ENCODE measurements at regions not wholly inside any gene's neighbourhood (a gene's known extent, or its start where the extent isn't known, plus 50 kb on each side); places are given as distances from the start of the nearest gene placed in this dataset.

GRCh38 chr1:34671887-34672286 lies 83.0 kb upstream of the GJB5 start:
- DNase-seq: no peak

GRCh38 chr1:34681480-34682451 lies 73.1 kb upstream of the GJB5 start:
- DNase-seq: peak; percentile 17

GRCh38 chr1:34682452-34683223 lies 72.2 kb upstream of the GJB5 start:
- no peak for DNase-seq

GRCh38 chr1:34683616-34684015 lies 71.2 kb upstream of the GJB5 start:
- no peak for DNase-seq

GRCh38 chr1:34684266-34684665 lies 70.6 kb upstream of the GJB5 start:
- DNase-seq: no peak

GRCh38 chr1:34685225-34685624 lies 69.6 kb upstream of the GJB5 start:
- no peak for DNase-seq

GRCh38 chr1:34686531-34686930 lies 68.3 kb upstream of the GJB5 start:
- no peak for DNase-seq

GRCh38 chr1:34688006-34688741 lies 66.7 kb upstream of the GJB5 start:
- no peak for DNase-seq

GRCh38 chr1:34690269-34690668 lies 64.6 kb upstream of the GJB5 start:
- DNase-seq: no peak

- no peak for DNase-seq
Measured at GRCh38 chr1:34693081-34693480, 61.8 kb upstream of the GJB5 start.

- no peak for DNase-seq
Measured at GRCh38 chr1:34694383-34694782, 60.5 kb upstream of the GJB5 start.

- no peak for DNase-seq
Measured at GRCh38 chr1:34695580-34695979, 59.3 kb upstream of the GJB5 start.

- DNase-seq: no peak
Measured at GRCh38 chr1:34696230-34696629, 58.6 kb upstream of the GJB5 start.

GRCh38 chr1:34696981-34697380 lies 57.9 kb upstream of the GJB5 start:
- no peak for DNase-seq

GRCh38 chr1:34697818-34698217 lies 57.0 kb upstream of the GJB5 start:
- DNase-seq: no peak

- no peak for DNase-seq
Measured at GRCh38 chr1:34701326-34702060, 53.4 kb upstream of the GJB5 start.

All from fibroblast of upper back skin (primary cell).